ENCODE measurements at regions not wholly inside any gene's neighbourhood (a gene's known extent, or its start where the extent isn't known, plus 50 kb on each side); places are given as distances from the start of the nearest gene placed in this dataset.
"Not testable (repeated sequence)": the region's sequence is repeated elsewhere in the genome, so short reads cannot be mapped to it uniquely, and the experiment has no call there.

DNA sequence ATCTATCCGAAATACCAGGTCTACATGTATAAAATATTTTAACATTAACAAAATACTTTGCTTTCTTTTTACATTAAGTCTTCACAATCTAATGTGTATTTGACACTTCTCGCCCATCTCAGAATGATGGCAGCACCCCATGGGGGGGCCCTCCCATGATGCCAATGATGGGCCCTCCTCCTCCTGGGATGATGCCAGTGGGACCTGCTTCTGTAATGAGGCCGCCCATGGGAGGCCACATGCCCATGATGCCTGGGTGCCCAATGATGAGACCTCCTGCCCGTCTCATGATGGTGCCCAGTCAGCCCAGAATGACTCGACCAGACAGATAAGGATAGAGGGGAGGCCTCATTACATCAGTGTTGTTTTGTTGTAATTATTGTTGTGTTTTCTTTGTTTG, 110.5 kb downstream of the ART5 start:
- H2AFZ ChIP-seq (ENCODE audit: control insufficient read depth, low read depth, low read length); H3K4me3 ChIP-seq; H3K27ac ChIP-seq (ENCODE audit: control insufficient read depth, insufficient read depth); in situ Hi-C loops (cut with MboI); ATAC-seq; CTCF ChIA-PET; H3K79me2 ChIP-seq (ENCODE audit: control insufficient read depth, insufficient read depth, low read length); RAD21 ChIA-PET (ENCODE audit: unreplicated experiment); H3K27me3 ChIP-seq (replicated peaks in 1 of 2; ENCODE audit: control insufficient read depth in 2 of 2, insufficient read depth in 2 of 2, low read length in 1 of 2); H3K36me3 ChIP-seq (ENCODE audit: control insufficient read depth in 2 of 2, insufficient read depth in 2 of 2, low read length in 1 of 2); SMC1A ChIA-PET (ENCODE audit: uncharacterized antibody, unreplicated experiment); BruUV-seq (replicated peaks); H3K9ac ChIP-seq (ENCODE audit: control insufficient read depth, insufficient read depth, low read length); H3K9me3 ChIP-seq (replicated peaks; ENCODE audit: control insufficient read depth, insufficient read depth, low read length); intact Hi-C loops (cut with micrococcal nuclease; ENCODE audit: unreplicated experiment); H4K20me1 ChIP-seq (ENCODE audit: control insufficient read depth, insufficient read depth); FAIRE-seq; H3K4me2 ChIP-seq (ENCODE audit: control insufficient read depth, insufficient read depth); POLR2A ChIA-PET; DNase-seq (ENCODE audit: low read depth, low spot score); H3K4me1 ChIP-seq (ENCODE audit: control insufficient read depth, insufficient read depth, low read length): not testable (repeated sequence)
- WGBS (ENCODE audit: insufficient coverage, insufficient replicate concordance, low lambda C conversion rate, missing lambda C conversion rate), result 22% methylated on average over 5 of the region's 5 CpGs

DNA sequence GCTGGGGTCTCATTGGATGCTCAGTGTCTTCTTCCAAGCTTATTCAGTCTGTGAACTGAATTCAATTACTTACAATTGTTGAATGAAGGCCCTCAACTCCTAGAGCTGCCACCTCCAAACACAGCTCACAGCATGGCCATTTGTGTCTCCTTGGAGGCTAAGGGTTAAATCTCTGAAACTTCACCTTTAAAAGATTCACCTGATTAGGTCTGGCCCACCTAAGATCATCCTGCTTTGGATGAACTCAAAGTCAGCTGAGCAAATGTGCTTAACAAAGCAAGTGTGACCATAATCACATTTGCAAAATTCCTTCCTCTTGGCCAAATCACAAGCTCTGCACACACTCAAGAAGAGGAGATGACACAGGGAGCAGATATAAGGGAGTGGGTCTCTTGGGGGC, 118.2 kb downstream of the ART5 start:
- H3K79me2 ChIP-seq (ENCODE audit: control insufficient read depth, insufficient read depth, low read length); H3K36me3 ChIP-seq (ENCODE audit: control insufficient read depth in 2 of 2, insufficient read depth in 2 of 2, low read length in 1 of 2); RAD21 ChIA-PET (ENCODE audit: unreplicated experiment); ATAC-seq; H3K9ac ChIP-seq (ENCODE audit: control insufficient read depth, insufficient read depth, low read length); intact Hi-C loops (cut with micrococcal nuclease; ENCODE audit: unreplicated experiment); H3K4me1 ChIP-seq (ENCODE audit: control insufficient read depth, insufficient read depth, low read length); H3K4me3 ChIP-seq; H3K9me3 ChIP-seq (replicated peaks; ENCODE audit: control insufficient read depth, insufficient read depth, low read length); POLR2A ChIA-PET; BruUV-seq (replicated peaks); H3K4me2 ChIP-seq (ENCODE audit: control insufficient read depth, insufficient read depth); H3K27ac ChIP-seq (ENCODE audit: control insufficient read depth, insufficient read depth); FAIRE-seq; H3K27me3 ChIP-seq (replicated peaks in 1 of 2; ENCODE audit: control insufficient read depth in 2 of 2, insufficient read depth in 2 of 2, low read length in 1 of 2); SMC1A ChIA-PET (ENCODE audit: uncharacterized antibody, unreplicated experiment); DNase-seq (ENCODE audit: low read depth, low spot score); H4K20me1 ChIP-seq (ENCODE audit: control insufficient read depth, insufficient read depth); H2AFZ ChIP-seq (ENCODE audit: control insufficient read depth, low read depth, low read length); in situ Hi-C loops (cut with MboI): not testable (repeated sequence)
- CTCF ChIA-PET, result interaction anchor here (0.7 kb wide), 1 partner anchor 17 kb away, joined by 3 read pairs; no protein-coding TSS in a partner anchor

DNA sequence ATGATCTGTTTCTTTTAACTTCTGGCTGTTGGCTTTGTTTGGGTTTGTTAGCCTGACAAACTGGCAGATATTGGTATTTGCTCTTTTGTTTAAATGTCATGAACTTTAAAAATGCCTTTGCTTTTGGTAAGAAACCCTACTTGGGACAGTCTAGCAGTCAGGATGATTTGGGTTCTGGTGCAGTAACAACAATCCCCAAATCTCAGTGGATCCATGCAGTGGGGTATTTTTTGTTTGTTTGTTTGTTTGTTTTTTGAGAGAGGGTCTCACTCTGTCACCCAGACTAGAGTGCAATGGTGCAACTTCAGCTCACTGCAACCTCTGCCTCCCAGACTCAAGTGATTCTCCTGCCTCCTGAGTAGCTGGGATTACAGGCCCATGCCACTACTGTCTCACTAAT, 120.9 kb downstream of the ART5 start:
- FAIRE-seq; intact Hi-C loops (cut with micrococcal nuclease; ENCODE audit: unreplicated experiment): not testable (repeated sequence)

DNA sequence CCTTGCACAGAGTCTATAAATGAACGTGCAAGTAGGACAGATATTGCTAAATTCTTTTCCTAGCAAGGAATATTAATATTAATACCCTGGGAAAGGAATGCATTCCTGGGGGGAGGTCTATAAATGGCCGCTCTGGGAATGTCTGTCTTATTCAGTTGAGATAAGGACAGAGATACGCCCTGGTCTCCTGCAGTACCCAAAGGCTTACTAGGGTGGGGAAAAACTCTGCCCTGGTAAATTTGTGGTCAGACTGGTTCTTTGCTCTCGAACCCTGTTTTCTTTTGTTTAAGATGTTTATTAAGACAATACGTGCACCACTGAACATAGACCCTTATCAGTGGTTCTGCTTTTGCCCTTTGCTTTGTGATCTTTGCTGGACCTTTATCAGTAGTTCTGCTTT, 122.0 kb downstream of the ART5 start:
- DNase-seq (ENCODE audit: low read depth, low spot score); H3K36me3 ChIP-seq (ENCODE audit: control insufficient read depth in 2 of 2, insufficient read depth in 2 of 2, low read length in 1 of 2); H3K27ac ChIP-seq (ENCODE audit: control insufficient read depth, insufficient read depth); in situ Hi-C loops (cut with MboI); intact Hi-C loops (cut with micrococcal nuclease; ENCODE audit: unreplicated experiment); H3K9ac ChIP-seq (ENCODE audit: control insufficient read depth, insufficient read depth, low read length); RAD21 ChIA-PET (ENCODE audit: unreplicated experiment); ATAC-seq; H3K9me3 ChIP-seq (replicated peaks; ENCODE audit: control insufficient read depth, insufficient read depth, low read length); BruUV-seq (replicated peaks); H4K20me1 ChIP-seq (ENCODE audit: control insufficient read depth, insufficient read depth); CTCF ChIA-PET; H2AFZ ChIP-seq (ENCODE audit: control insufficient read depth, low read depth, low read length); FAIRE-seq; H3K4me3 ChIP-seq; POLR2A ChIA-PET; H3K79me2 ChIP-seq (ENCODE audit: control insufficient read depth, insufficient read depth, low read length); H3K4me1 ChIP-seq (ENCODE audit: control insufficient read depth, insufficient read depth, low read length); H3K4me2 ChIP-seq (ENCODE audit: control insufficient read depth, insufficient read depth); SMC1A ChIA-PET (ENCODE audit: uncharacterized antibody, unreplicated experiment); H3K27me3 ChIP-seq (replicated peaks in 1 of 2; ENCODE audit: control insufficient read depth in 2 of 2, insufficient read depth in 2 of 2, low read length in 1 of 2): not testable (repeated sequence)
- WGBS (ENCODE audit: insufficient coverage, insufficient replicate concordance, low lambda C conversion rate, missing lambda C conversion rate), result 45% methylated on average over 5 of the region's 5 CpGs

More for the DNA sequence above, 120.9 kb downstream of the ART5 start:
- H3K79me2 ChIP-seq (ENCODE audit: control insufficient read depth, insufficient read depth, low read length); H3K27ac ChIP-seq (ENCODE audit: control insufficient read depth, insufficient read depth); H3K4me1 ChIP-seq (ENCODE audit: control insufficient read depth, insufficient read depth, low read length); SMC1A ChIA-PET (ENCODE audit: uncharacterized antibody, unreplicated experiment); DNase-seq (ENCODE audit: low read depth, low spot score); H3K9me3 ChIP-seq (replicated peaks; ENCODE audit: control insufficient read depth, insufficient read depth, low read length); H3K4me2 ChIP-seq (ENCODE audit: control insufficient read depth, insufficient read depth); H3K27me3 ChIP-seq (replicated peaks in 1 of 2; ENCODE audit: control insufficient read depth in 2 of 2, insufficient read depth in 2 of 2, low read length in 1 of 2); H3K9ac ChIP-seq (ENCODE audit: control insufficient read depth, insufficient read depth, low read length); H4K20me1 ChIP-seq (ENCODE audit: control insufficient read depth, insufficient read depth); in situ Hi-C loops (cut with MboI); POLR2A ChIA-PET; CTCF ChIA-PET; RAD21 ChIA-PET (ENCODE audit: unreplicated experiment); H2AFZ ChIP-seq (ENCODE audit: control insufficient read depth, low read depth, low read length); H3K4me3 ChIP-seq; H3K36me3 ChIP-seq (ENCODE audit: control insufficient read depth in 2 of 2, insufficient read depth in 2 of 2, low read length in 1 of 2); BruUV-seq (replicated peaks); ATAC-seq: not testable (repeated sequence)
